NCI-H345 (cell line): ENCODE measurements at regions not wholly inside any gene's neighbourhood (a gene's known extent, or its start where the extent isn't known, plus 50 kb on each side); places are given as distances from the start of the nearest gene placed in this dataset.
"Not testable (repeated sequence)": the region's sequence is repeated elsewhere in the genome, so short reads cannot be mapped to it uniquely, and the experiment has no call there.

Experiments used
- DNase-seq: peaks from one replicate; lab custom pipeline; 2025; lab: John Stamatoyannopoulos, UW

DNA sequence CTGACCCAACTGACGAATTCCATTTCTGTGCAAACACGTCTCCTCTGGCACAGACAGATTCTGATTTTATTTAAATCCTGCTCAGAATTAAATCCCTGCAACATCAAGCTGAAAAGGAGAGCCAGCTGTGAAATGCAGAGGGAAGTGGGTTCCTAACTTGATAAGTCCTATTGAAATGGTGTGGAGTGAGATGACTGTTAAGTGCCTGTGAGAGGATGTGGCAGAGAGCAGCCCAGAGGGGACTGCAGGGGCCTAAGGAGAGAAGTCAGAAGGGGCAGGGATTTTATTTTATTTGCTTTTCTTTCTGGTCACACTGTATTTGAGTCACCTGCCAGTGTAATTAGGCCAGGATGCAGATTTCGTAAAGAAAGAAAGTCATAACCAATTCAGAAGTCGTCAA, 277.4 kb downstream of the NKX6-1 start:
- DNase-seq: no peak

- DNase-seq: no peak
Measured at GRCh38 chr4:84220990-84221389, 278.1 kb downstream of the NKX6-1 start.

DNA sequence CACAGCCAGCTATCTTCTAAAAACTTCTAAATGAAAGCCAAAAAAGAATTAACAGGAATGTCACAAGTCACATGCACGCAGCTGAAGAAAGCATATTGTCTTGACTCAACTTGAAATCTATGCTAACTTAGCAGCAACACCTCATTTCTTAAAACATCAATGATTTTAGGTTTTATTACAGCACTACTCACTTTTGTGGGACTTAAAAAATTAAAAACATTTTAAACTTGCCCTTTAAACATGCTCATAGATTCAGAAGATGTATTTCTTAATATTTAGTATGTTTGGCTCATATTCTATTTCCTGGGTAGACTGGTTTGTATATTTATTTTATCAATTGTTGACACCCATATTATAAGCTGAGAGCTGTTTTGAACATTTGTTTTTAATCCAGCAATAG, 279.4 kb downstream of the NKX6-1 start:
- no peak for DNase-seq

- DNase-seq: no peak
Measured at GRCh38 chr4:84218031-84218430, 281.1 kb downstream of the NKX6-1 start.

DNA sequence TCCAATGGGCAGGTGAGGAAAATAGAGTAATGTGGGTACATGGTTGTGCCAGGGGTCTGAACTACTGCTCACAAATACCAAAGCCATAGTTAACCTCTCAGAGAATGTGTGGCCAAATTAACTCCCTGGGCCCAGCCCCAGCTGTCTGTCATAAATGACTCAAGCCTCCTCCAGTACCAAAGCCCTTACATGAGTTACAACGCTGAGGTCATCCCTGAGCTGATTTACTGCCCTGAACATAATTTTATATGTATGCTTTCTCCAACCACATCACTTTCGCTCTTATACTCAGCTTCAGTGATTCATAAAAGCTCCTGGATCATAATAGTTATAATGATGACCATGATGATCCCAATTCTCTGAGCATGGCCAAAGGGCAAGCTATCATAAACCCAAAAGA, 283.9 kb downstream of the NKX6-1 start:
- no peak for DNase-seq

DNA sequence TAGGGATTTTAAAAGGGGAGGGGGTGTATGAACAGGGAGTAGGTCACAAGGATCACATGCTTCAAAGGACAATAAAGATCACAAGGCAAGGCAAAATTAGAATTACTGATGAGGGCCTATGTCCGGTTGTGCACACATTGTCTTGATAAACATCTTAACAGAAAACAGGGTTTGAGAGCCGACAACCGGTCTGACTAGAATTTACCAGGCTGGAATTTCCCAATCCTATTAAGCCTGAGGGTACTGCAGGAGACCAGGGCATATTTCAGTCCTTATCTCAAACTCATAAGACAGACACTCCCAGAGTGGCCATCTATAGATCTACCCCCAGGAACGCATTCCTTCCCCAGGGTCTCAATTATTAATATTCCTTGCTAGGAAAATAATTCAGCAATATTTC, 292.9 kb downstream of the NKX6-1 start:
- DNase-seq: not testable (repeated sequence)

DNA sequence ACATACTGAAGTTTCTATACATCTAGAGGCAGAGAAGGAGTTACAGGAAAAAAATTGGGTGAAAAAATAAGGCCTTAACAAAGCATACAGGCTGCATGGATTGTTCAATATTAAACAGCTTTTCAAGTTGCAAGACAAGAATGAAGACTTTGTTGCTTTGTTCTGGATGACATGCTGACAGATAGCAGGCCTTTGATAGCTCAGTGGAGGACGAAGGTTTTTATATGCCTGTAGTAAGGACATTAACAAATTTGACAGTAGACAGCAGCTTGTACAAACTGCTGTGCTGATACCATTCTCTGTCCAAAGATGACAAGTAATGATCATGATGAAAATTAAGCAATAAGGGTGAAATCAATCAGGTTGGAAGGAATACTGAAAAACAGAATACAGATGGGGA, 309.9 kb downstream of the NKX6-1 start:
- DNase-seq: no peak

- DNase-seq: no peak
Measured at GRCh38 chr4:84179409-84179808, 319.7 kb downstream of the NKX6-1 start.

DNA sequence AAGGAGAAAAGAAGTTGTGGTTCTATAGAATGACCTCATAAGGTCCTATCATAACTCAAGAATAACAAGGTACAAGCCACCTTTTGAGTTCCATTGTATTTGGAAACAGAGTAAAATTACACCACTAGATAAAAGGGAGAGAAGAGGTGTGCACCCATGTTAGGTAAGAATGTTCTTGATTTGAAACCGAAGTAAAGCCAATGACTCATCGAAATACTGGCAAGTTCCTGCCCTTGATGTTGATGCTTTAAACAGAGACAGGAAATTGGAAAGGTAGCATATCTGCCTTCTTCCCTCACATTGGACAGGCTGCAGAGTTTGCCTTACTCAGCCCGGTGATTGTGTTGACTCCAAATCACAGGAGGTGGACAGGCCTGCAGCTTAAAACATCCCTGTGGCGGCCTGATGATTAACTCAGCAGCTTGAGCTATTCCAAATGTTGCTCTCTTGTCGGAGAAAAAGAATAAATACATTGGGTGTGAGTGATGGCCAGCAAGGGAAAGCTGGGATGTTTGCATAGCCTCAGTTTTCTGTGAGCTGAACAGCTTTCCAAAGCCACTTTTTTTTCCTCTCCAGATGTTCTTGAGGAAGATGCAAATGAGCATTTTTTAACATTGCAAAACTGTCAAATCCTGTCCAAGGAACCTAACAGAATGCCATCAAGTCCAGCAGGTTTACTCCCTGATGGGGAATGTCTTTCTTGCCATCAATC, 321.1 kb downstream of the NKX6-1 start:
- no peak for DNase-seq

DNA sequence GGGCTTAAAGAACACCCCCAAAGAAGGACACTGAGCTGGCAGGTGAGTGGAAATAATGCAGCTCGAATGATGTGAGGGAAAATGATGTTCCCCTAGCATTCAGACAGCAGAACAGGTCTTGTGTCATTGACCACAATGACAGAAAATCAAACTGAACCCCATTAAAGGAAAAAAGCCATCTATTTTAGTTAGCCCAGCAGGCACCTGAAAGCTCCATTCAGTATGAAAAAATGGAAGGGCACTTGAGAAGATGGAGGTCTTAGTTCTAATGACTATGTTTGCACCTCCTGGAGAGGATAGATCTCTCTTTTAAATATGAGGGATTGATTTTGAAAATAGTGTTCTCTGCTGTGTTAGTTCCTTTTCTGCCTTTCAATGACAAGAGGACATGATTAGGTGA, 323.1 kb downstream of the NKX6-1 start:
- DNase-seq: no peak

- no peak for DNase-seq
Measured at GRCh38 chr4:84171871-84172270, 327.2 kb downstream of the NKX6-1 start.

- no peak for DNase-seq
Measured at GRCh38 chr4:84167564-84167963, 331.5 kb downstream of the NKX6-1 start.

DNA sequence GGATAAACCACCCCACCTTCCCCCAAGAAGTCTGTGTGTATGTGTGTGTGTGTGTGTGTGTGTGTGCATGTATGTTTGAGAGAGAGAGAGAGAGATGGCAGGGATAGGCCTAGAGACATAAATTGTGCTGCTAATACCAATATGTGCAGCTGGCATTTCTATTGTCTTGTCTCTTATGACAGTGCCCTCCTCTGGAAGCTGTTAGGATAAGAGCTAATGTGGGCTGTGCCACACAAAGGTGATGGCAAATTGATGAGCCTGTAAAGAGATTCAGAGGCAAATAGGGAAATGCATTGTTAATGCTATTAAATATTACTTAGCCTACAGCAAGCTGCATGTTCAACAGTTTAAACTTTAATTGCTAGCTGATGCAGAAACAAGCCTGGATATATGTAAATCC, 332.0 kb downstream of the NKX6-1 start:
- no peak for DNase-seq

DNA sequence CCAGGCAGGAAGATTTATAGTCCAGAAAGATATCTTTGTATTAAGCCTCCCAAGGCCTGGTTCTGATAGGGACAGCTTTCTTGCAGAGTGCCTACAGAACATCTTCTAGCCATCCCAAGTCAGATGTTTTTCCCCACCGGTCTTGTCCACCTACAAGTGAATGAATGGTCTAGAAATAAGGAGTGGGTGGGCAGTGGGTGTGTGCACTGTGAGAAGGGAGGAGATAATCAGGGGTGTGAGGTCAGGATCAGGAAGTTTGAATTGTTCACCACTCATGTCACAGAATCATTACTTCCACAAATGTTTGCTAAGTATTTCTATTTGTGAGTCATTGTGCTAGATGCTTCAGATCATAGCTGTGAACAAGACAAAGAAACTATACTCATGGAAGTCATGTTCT, 332.6 kb downstream of the NKX6-1 start:
- DNase-seq: no peak

DNA sequence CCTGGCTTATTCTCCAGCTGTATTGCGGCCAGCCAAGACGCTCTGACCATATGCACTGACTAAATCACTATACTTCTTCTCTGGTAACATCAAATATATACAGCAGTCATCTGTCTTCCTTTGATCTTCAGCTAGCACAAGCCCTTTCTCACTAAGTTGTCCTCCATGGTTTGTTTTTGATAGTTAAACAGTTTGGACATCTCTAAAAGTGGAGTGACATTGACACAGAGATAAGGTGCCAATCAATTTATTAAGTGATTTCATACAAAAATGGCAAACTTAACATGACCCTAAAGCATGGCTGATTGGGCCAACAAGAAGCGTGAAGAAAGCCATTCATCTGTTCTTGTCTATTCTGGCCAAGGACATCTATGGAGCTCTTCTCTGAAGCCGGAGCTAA, 334.9 kb downstream of the NKX6-1 start:
- DNase-seq: no peak

GRCh38 chr4:84159762-84160161, 339.3 kb downstream of the NKX6-1 start:
- DNase-seq: no peak

DNA sequence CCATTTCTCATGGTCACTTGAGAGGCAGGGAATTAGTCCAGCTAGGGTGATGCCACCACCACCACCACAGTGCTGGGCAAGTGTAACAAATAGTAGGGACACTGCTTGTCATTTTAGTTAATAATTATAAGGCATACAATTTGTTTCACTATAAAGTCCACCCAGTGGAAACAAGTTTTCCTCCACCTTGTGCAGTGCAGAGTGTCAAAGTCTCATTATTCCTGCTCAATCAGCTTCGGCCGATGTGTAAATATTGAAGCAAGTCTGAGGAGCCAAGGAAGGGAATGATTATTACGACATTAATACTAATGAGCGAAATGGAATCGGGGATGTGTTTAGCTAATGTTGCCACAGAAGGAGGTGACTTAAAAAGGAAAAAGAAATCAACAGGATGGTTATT, 340.4 kb downstream of the NKX6-1 start:
- DNase-seq: no peak

GRCh38 chr4:84151574-84151973, 347.5 kb downstream of the NKX6-1 start:
- DNase-seq: no peak

DNA sequence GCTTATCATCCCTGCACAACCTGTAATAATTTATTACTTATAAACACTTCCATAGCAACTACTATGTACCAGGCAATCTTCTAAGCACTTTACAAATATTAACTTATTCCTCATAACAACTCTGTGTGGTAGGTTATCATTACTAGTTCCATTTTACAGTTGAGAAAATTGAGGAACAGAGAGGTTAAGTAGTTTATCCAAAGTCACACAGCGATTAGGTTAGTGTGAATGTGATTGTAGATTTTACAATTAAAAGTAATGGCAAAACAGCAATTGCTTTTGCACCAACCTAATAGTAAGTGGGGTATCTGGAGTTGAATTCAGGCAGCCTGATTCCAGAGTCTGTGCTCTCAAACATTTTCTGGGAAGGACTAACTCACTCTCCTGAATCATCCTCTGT, 348.9 kb downstream of the NKX6-1 start:
- no peak for DNase-seq

DNA sequence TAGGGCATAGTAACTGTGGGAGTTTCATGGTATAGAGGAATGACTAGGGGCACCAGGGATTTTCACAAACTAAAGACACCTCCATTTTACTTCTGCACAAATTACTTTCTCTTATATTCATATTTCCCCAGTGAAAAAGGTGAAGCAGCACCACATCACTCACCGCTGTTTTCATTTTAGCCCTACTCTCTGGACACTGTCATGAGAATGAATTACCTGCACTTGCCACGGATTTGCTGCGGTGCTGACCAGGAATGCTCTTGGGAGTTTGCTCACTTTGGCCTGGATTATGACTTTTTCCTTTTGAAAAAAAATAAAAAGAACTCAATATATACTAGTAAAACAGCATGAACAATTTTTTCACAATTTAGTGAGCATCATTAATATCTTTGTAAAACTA, 351.3 kb downstream of the NKX6-1 start:
- DNase-seq: no peak

GRCh38 chr4:84146300-84146959, 352.7 kb downstream of the NKX6-1 start:
- DNase-seq: no peak

GRCh38 chr4:84145176-84145575, 353.9 kb downstream of the NKX6-1 start:
- no peak for DNase-seq

- DNase-seq: not testable (repeated sequence)
Measured at GRCh38 chr4:84126911-84127310, 372.2 kb downstream of the NKX6-1 start.
